ENCODE measurements at regions not wholly inside any gene's neighbourhood (a gene's known extent, or its start where the extent isn't known, plus 50 kb on each side); places are given as distances from the start of the nearest gene placed in this dataset.

DNA sequence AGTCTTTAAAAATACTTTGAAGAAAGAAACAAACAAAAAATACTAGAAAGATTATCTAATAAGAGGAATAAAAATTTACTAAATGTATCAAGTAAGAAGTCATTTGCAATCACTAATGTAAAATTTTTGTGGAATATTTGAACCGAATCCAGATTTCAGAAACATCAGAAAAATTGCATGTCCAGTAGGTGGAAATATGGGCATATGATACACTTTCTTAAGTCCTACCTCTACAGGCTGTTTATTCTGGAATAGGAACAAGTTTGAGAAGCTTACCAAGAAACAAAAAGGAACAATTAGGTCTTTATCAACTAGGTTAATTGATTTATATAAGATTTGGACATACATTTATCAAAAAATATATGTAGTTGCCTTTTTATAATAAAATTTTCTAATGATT is 292.9 kb upstream of the ROBO1 start:
- TF ChIP-seq, protein P1, sequence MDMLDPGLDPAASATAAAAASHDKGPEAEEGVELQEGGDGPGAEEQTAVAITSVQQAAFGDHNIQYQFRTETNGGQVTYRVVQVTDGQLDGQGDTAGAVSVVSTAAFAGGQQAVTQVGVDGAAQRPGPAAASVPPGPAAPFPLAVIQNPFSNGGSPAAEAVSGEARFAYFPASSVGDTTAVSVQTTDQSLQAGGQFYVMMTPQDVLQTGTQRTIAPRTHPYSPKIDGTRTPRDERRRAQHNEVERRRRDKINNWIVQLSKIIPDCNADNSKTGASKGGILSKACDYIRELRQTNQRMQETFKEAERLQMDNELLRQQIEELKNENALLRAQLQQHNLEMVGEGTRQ (IDR thresholded peaks at IDR 0.05) = no peak
- TF ChIP-seq RCOR1 (IDR thresholded peaks at IDR 0.05; ENCODE audit: low read depth, low read length) (no peak), MYC (IDR thresholded peaks at IDR 0.05; ENCODE audit: borderline replicate concordance, low read length) (no peak)
- POLR2A ChIA-PET = no interaction called here
- no peak overlapping the region for H3K27ac ChIP-seq
- no peak for DNase-seq (ENCODE audit: low read depth in 1 of 2, low spot score in 1 of 2)
- H3K9me3 ChIP-seq = no peaks in the 10 kb centered on the region; the same call in 2 of the 3 replicates
- CTCF ChIA-PET = no interaction called here
- H3K4me1 ChIP-seq = no peaks in the 10 kb centered on the region
- H3K4me2 ChIP-seq = no peak overlapping the region
- no peak overlapping the region for H3K4me3 ChIP-seq
- FAIRE-seq = no peak
- 10% methylated on average over 1 of the region's 1 CpG for WGBS (ENCODE audit: missing lambda C conversion rate)
- no peak for ATAC-seq

DNA sequence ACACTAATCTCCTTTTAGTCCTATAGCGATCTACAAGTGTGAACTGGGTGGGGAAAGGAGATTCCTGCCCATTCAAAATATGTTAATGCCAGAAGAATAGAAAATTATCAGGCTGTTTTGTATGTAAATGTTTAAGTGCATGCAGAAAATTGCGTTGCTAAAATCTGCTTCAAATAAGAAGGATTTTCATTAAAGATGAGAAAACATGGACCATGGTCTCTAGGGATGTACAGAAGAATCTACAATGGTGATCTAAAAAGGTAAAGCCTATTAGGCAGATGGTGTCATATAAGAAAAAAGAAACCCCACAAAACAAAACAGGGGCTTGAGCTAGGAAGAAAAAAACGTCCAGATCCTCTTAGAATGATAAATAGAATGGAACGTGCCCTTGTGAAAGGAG is 287.5 kb upstream of the ROBO1 start:
- no peak for DNase-seq (ENCODE audit: low read depth in 1 of 2, low spot score in 1 of 2)
- no peak for ATAC-seq
- H3K4me3 ChIP-seq = no peak overlapping the region
- POLR2A ChIA-PET = no interaction called here
- no peak overlapping the region for H3K4me2 ChIP-seq
- no peaks in the 10 kb centered on the region for H3K9me3 ChIP-seq
- TF ChIP-seq RNF2 (IDR thresholded peaks at IDR 0.05; ENCODE audit: borderline replicate concordance, low read depth) = no peak
- CTCF ChIA-PET = no interaction called here
- 18% methylated on average over 4 of the region's 4 CpGs for WGBS (ENCODE audit: missing lambda C conversion rate)
- H3K27ac ChIP-seq = no peak overlapping the region
- no peaks in the 10 kb centered on the region for H3K4me1 ChIP-seq
- FAIRE-seq = no peak

DNA sequence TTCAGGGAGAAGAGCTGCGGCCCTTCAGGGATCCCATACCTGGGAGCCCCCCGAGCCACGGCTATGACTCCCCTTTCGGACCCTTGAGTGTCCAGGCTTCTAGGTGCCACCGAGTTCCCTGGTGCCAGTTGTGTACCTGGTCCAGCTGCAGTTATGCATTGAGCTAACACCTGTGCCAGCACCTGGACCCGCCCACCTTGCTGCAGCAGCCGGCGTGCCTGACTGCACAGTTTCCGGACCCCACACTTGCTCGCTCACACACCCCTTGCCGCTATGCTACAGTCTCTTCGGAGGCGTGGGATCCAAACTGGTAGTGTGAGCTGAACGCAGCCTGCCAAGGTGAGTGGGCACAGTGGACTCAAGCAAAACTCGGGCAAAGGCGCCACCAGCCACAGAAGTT is 284.5 kb upstream of the ROBO1 start:
- no peak for FAIRE-seq

DNA sequence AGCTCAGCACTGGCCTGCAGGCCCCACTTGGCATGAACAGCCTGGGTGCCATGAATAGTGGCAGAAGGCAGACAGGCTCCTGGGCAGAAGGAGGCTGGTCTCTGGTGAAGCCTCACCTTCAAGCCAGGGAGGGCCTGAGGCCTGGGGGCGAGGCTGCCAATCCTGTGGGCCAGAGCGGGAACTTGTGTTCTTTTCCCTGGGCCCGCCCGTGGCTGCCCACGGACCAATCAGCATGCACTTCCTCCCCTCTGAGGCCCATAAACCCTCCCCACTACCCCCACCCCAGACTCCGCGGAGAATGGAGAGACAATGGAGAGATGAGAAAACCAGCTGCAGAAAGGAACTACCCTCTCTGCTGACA is 283.8 kb upstream of the ROBO1 start:
- CTCF ChIA-PET = no interaction called here
- whole genome bisulfite sequencing (ENCODE audit: missing lambda C conversion rate) = 75% methylated on average over 7 of the region's 7 CpGs
- no peak overlapping the region for H3K4me2 ChIP-seq
- TF ChIP-seq EHF (CRISPR knock-in tag; IDR thresholded peaks at IDR 0.05) = no peak
- no peak for TF ChIP-seq HOXB13 (CRISPR knock-in tag; IDR thresholded peaks at IDR 0.05; ENCODE audit: low read depth)
- TF ChIP-seq RAD21 (conservative IDR thresholded peaks at IDR 0.05 in 1 of 2, IDR thresholded peaks at IDR 0.05 in 1 of 2) = no peak
- TF ChIP-seq HEYL (CRISPR knock-in tag; IDR thresholded peaks at IDR 0.05) = no peak
- TF ChIP-seq, protein P2, sequence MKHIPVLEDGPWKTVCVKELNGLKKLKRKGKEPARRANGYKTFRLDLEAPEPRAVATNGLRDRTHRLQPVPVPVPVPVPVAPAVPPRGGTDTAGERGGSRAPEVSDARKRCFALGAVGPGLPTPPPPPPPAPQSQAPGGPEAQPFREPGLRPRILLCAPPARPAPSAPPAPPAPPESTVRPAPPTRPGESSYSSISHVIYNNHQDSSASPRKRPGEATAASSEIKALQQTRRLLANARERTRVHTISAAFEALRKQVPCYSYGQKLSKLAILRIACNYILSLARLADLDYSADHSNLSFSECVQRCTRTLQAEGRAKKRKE (CRISPR knock-in tag; IDR thresholded peaks at IDR 0.05; ENCODE audit: low read depth) = no peak
- TF ChIP-seq, protein P3, sequence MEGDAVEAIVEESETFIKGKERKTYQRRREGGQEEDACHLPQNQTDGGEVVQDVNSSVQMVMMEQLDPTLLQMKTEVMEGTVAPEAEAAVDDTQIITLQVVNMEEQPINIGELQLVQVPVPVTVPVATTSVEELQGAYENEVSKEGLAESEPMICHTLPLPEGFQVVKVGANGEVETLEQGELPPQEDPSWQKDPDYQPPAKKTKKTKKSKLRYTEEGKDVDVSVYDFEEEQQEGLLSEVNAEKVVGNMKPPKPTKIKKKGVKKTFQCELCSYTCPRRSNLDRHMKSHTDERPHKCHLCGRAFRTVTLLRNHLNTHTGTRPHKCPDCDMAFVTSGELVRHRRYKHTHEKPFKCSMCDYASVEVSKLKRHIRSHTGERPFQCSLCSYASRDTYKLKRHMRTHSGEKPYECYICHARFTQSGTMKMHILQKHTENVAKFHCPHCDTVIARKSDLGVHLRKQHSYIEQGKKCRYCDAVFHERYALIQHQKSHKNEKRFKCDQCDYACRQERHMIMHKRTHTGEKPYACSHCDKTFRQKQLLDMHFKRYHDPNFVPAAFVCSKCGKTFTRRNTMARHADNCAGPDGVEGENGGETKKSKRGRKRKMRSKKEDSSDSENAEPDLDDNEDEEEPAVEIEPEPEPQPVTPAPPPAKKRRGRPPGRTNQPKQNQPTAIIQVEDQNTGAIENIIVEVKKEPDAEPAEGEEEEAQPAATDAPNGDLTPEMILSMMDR (IDR thresholded peaks at IDR 0.05) = no peak
- TF ChIP-seq SMC3 (IDR thresholded peaks at IDR 0.05) = no peak
- TF ChIP-seq MYC (IDR thresholded peaks at IDR 0.05; ENCODE audit: borderline replicate concordance, low read length) = no peak
- TF ChIP-seq PHF8 (IDR thresholded peaks at IDR 0.05; ENCODE audit: borderline replicate concordance, low read depth) = no peak
- no peak for TF ChIP-seq KDM1A (IDR thresholded peaks at IDR 0.05; ENCODE audit: low read depth)
- no peak for TF ChIP-seq SREBF2 (IDR thresholded peaks at IDR 0.05)
- TF ChIP-seq HES2 (IDR thresholded peaks at IDR 0.05) = no peak
- no peak for TF ChIP-seq ZFP36 (IDR thresholded peaks at IDR 0.05; ENCODE audit: borderline replicate concordance, partially characterized antibody)
- TF ChIP-seq REST (IDR thresholded peaks at IDR 0.05) = no peak
- no peak for TF ChIP-seq FOSB (CRISPR knock-in tag; IDR thresholded peaks at IDR 0.05)
- no peak for TF ChIP-seq CBX8 (IDR thresholded peaks at IDR 0.05)
- TF ChIP-seq TFCP2L1 (CRISPR knock-in tag; IDR thresholded peaks at IDR 0.05) = no peak
- DNase-seq (ENCODE audit: low read depth in 1 of 2, low spot score in 1 of 2) (no peak), ATAC-seq (no peak), FAIRE-seq (no peak)
- H3K9me3 ChIP-seq = no peaks in the 10 kb centered on the region
- POLR2A ChIA-PET = no interaction called here
- no peak overlapping the region for H3K27ac ChIP-seq
- H3K4me3 ChIP-seq = no peak overlapping the region
- no peaks in the 10 kb centered on the region for H3K4me1 ChIP-seq

More for the DNA sequence above, 284.5 kb upstream of the ROBO1 start:
- H3K4me1 ChIP-seq = no peaks in the 10 kb centered on the region
- ChIA-PET POLR2A (no interaction called here), CTCF (no interaction called here)
- no peak overlapping the region for H3K4me3 ChIP-seq
- H3K27ac ChIP-seq = no peak overlapping the region
- TF ChIP-seq ESRRA (IDR thresholded peaks at IDR 0.05; ENCODE audit: borderline replicate concordance, low read length) (no peak), TFCP2L1 (CRISPR knock-in tag; IDR thresholded peaks at IDR 0.05) (no peak), RARB (CRISPR knock-in tag; IDR thresholded peaks at IDR 0.05) (no peak), RNF2 (IDR thresholded peaks at IDR 0.05; ENCODE audit: borderline replicate concordance, low read depth) (no peak)
- TF ChIP-seq, protein P2 (CRISPR knock-in tag; IDR thresholded peaks at IDR 0.05; ENCODE audit: low read depth) = no peak
- H3K9me3 ChIP-seq = no peaks in the 10 kb centered on the region
- ATAC-seq = no peak
- 51% methylated on average over 15 of the region's 16 CpGs for whole genome bisulfite sequencing (ENCODE audit: missing lambda C conversion rate)
- no peak overlapping the region for H3K4me2 ChIP-seq
- no peak for DNase-seq (ENCODE audit: low read depth in 1 of 2, low spot score in 1 of 2)

Data from A549 (cell line).